Endometrium (tissue), 2 donors: ENCODE measurements at regions not wholly inside any gene's neighbourhood (a gene's known extent, or its start where the extent isn't known, plus 50 kb on each side); places are given as distances from the start of the nearest gene placed in this dataset.

Experiments used
- FAIRE-seq: peaks from 2 replicates; lab custom pipeline; 2012; peaks lifted over from hg19 to GRCh38; lab: Jason Lieb, UNC
- donor health status: control.
- donor health status: control.

DNA sequence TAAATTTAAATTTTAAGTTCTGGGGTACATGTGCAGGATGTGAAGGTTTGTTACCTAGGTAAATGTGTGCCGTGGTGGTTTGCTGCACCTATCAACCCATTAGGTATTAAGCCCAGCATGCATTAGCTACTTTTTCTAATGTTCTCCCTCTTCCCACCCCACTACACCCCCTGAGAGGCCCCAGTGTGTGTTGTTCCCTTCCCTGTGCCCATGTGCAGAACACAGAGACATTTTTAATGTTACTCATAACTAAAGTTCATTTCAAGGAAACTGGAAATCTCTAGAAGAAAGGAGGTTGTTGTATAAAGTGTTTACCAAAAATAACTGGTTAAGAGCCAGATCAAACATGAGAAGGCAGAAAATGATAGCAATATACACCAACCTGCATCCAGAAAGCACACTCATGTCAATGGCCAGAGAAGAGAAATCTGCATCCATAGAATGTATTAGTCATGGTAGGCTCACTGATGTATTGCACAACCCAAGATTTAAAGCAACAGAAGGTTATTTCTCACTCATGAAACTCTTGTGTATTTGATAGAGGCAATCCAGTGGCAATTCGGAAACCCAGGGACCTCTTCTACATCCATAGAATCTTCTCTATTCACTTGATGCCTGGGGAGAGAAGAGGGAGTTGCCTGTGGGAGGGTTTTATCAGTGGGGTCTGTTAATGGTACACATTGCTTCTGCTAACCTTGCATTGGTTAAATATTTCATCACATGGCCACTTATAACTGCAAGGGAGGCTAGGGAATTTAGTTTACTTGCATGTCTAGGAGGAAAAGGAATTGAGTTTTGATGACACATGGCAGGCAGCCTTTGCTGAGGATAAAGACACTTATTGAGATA, 321.9 kb upstream of the RASGRP1 start:
- no peak for FAIRE-seq

DNA sequence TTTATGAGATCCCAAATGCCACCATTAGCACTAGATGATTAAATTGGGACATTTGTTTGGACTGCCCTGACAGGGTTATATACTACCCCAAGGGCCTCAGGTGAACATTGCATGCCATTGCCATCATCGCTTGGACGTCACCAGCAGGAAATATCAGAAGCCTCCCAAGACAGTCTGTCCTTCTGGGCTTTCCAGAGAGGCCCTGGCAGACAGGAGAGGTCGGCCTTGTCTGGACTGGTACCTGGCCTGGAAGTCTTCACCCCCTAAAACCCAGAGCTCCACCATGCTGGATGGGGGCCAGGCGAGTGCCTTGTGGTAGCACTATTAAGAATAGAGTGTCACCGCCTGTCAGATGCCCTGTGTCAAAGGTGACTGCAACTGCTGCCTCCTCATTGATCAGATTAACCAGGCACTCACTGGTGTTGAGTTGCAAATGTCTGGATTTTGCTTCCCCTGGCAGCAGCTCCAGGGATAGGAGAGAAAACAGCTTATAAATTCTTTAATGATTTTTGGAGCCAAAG, 324.1 kb upstream of the RASGRP1 start:
- FAIRE-seq, result no peak

DNA sequence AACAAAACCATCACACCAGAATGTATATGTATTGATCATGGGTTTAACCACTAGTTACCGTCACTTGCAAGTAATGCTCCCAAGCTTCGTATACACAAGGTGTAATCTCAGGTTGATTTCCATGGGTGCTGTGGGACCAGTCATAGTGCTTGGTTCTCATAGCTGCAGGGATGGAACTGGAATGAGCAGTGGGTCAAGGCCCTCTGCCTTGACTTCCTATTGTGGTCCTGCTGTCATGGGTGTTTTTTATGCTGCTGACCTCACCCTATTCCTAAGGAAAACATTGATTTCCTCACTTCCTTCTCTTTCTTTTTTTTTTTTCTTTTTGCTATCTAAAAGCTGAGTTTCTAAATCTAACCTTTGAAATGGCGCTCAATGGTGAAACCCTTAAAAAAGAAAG, 325.6 kb upstream of the RASGRP1 start:
- no peak for FAIRE-seq

DNA sequence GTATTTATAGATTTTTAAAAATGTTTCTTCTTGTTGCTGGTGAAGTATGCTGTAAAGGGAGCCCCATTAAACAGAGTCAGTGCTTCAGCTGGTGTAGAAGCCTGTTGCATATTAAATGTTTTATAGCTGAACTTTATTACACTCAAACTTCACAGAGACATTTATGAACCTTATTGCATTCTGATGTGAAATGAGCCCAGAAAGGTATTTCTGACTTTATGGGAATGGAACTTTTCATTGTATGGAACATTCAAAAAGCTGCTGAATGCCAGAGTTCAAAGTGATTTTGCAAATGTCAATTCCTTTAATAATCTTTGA, 329.3 kb upstream of the RASGRP1 start:
- FAIRE-seq, result no peak

DNA sequence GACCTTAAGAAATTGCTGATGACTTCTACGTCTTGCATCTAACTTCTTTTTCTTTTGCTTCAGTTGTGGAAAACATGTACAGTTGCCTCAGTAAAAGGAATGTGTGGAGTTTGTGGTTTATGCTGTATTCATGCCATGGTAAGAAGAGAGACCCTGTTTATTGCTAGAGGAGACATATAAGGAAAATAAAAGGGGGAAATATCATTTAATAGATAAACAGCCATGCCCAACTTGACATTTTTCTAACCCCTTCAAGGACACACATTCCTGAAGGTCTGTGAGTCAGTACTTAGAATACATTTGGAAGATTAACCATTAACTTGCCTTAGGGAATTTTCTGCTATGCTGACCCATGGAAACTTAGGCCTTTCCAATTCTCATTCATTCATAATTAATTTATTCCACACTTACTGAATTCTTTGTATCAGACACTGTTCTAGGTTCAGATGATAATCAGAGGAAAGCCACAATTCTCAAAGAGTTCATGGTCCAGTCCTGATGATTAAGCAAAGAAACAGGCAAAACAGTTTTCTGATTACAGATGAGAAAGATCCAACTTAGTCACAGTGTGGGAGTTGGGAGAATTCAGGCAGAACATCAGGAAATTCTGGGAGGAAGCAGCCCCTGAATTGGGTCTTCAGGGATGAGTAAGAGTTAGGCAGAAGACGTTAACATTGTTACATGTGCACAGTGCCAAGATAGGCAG, 329.8 kb upstream of the RASGRP1 start:
- FAIRE-seq, result no peak

DNA sequence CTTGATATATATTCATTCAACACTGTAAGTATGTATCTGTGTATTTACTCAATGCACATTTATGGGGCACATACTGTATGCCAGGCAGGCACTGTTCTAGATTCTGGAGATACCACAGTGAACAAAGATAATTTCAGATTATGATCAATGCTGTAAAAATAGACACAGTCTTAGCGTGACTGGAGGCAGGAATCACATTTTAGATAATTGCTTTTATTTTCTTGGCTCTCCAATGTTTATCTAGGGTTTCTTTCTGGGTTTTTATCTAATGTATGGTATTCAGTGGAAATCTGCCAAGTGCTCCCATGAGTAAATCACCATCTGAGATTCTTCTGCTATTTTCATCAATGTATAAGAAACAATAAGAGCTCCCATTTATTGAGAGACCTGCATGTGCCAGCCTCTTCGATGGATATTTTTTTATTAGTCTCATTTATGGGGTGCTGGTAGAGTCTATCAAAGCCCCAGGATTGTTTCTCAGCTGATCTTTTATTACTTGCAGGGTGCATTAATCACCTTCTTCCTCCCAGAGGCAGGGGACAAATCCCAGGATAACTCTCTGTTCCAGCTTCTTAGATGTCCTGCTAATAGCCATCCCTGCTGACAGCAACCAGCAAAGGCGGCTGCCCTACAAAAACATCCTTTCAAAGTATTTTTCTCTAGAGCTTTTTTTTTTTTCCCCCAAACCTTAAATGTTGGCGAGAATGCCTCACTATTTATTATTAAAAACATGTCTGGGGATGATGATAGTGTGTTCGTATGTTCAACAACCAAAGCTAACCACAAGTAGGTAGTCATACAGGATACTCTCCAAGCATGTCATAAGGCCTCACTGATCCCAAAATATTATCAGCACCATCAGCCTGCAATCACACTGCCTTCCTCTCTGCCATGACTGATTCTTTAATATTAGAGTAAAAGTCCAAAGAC, 331.0 kb upstream of the RASGRP1 start:
- FAIRE-seq, result no peak

DNA sequence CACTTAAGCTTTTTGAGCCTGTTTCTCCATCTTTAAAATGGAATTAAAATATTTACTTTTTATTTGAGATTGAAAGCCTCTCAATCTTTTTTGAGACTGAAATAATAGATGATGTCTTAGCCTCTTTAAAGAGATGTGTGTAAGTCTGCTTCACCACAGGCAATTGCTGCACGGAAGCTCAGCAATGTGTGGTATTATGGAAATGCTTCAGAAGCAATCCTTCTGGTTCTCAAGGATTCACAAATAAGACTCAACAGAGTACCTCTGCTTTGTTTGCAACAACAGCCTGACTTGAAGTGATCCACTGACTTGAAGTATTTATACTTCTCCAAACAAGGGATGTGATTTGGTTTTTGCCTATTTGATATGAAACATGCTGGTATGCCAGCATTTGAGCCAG, 332.0 kb upstream of the RASGRP1 start:
- no peak for FAIRE-seq

DNA sequence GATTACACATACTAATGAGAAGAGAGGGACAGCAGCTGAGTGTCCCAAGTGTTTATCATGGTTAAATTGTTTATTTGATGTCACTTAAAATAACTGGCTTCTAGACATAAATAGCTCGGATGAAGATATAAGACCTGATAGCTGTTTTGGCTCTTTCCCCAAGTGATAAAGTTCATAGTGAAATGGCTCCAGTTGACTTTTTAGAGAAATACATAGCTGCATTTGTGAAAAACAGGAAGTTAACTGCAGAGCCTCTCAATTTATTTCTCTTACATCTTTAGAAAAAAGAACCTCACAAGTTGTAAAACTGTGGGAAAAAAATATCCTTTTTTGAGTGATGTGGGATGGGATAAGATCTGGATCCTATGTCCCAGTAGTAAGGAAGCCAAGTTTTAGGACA, 332.9 kb upstream of the RASGRP1 start:
- FAIRE-seq, result no peak

DNA sequence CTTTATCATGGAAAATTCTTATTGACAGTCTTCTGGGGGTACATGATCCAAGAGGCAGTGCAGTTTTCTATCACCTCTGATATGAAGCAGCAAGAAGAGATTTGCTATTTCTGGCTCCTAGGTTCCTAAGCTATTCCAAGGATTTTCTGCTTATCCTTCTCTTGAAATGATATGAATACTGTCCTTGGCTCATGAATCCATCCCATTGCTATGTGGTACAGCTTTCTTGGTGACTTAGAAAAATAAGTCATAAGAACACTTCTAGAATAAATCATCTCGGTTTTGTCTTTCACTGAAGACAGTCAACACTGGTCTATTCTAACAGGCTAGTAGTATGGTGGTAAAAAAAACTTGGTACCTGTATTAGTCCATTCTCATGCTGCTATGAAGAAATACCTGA, 333.6 kb upstream of the RASGRP1 start:
- no peak for FAIRE-seq

DNA sequence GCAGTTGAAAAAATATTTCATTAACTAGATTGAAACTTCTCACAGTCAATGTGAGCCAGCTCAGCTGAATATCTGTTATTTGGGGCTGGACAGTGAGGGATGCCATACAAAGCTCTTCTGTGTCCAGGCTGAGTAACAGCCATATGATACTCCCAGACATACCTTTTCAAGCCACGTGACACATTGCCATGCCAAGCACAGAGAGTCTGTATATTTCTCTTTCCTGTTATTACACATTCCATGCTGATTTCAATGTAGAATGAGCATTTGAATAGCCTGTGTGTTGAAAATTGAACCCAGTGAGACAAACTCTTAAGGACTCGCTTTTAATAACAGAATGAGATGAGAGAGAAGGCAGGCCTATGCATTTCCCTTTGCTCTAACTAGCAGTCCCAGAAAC, 334.7 kb upstream of the RASGRP1 start:
- FAIRE-seq, result no peak

DNA sequence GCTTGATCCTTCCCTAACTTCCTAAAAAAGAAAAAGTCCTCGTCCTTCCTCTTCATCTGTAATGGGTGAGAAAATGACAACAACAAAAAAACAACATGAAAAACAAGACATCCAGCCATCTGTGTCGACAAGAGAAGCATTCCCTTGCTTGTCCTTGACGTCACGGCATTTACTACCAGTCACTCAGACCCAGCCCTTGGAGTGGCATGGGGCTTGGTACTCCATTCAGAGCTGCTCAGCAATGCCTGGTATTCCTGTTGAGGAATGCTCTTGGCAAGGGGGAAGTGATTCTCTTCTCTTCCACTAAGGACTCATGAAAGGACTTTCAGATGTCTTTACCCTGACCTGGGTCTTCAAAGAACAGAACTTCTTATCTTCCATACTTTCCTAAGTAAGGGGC, 339.7 kb upstream of the RASGRP1 start:
- no peak for FAIRE-seq

DNA sequence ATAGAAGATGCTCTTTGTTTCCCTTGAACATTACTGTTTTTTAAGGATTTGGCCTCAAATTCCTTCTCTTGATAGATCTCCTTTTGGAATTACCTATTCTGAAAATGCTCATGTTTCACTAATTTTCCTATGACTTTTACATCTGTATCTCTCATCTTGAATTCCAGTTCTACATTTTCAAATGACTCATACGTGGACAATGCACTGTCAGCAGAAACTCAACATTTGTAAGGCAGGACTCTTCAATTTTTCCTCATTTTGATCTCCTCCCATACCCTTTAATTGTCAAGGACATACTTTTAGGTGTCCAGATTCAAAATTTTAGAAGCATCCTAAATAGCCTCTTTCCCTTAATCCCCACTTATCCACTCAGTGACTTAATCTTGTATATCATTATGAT, 341.0 kb upstream of the RASGRP1 start:
- FAIRE-seq, result no peak

DNA sequence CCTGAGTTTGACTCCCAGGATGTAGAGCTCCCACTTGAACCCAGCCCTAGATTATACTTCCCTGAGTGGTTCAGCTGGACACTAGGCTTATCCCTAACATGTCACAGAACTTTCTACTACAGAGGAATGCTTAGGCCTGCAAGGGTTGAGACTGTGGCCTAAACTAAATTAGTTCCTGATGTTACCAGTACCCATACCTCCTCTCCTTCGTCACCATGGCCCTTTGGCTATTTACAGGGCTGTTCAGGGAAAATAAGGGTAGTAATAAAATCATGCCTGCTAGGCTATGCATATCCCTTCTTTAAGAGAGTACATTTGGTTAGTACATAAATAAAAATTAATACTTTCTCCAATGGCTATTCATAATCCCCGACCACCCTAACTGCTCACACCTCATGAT, 356.4 kb upstream of the RASGRP1 start:
- no peak for FAIRE-seq

DNA sequence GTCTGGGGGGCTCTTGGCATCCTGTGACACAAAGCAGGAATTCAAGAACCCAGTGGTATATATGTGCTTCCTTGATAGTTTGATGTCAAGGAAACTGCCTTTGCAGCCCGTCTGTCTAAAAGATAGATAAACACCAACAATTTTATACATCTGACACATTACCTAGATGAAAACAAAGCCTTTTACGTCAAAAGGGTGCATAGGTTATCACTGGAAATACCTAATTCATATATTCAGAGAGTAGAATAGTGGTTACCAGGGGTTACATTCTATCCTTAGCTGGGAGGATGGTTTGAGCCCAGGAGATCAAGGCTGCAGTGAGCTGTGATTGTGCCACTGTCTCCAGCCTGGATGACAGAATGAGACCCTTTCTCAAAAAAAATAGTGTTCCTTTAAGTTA, 356.9 kb upstream of the RASGRP1 start:
- FAIRE-seq, result no peak

DNA sequence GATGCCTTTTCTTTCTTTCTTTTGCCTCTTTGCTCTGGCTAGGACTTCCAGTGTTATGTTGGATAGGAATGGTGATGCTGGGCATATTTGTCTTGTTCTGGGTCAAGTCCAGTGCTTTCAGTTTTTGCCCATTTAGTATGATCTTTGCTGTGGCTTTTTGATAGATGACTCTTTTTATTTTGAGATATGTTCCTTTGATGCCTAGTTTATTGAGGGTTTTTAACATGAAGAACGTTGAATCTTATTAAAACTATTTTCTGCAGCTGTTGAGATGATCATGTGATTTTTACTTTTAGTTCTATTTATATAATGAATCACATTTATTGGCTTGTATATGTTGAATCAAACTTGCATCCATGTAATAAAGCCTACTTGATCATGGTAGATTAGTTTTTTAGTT, 363.8 kb upstream of the RASGRP1 start:
- FAIRE-seq, result no peak

DNA sequence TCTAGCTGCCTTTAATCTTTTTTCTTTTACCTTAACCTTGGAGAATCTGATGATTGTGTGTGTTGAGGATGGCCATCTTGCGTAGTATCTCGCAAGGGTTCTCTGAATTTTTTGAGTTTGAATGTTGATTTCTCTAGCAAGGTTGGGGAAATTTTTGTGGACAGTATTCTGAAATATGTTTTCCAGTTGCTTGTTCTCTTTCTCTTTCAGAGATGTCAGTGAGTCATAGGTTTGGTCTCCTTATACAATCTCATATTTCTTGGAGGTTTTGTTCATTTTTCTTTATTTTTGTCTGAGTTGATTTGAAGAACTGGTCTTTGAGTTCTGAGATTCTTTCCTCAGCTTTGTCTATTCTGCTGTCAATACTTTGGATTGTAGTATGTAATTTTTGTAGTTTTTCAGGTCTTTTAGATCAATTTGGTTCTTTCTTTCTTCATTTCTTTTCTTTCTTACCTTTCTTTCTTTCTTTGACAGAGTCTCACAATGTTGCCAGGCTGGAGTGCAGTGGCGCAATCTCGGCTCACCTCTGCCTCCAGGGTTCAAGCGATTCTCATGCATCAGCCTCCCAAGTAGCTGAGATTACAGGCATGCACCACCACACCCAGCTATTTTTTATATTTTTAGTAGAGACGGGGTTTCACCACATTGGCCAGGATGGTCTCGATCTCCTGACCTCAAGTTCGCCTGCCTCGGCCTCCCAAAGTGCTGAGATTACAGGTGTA, 366.4 kb upstream of the RASGRP1 start:
- no peak for FAIRE-seq

DNA sequence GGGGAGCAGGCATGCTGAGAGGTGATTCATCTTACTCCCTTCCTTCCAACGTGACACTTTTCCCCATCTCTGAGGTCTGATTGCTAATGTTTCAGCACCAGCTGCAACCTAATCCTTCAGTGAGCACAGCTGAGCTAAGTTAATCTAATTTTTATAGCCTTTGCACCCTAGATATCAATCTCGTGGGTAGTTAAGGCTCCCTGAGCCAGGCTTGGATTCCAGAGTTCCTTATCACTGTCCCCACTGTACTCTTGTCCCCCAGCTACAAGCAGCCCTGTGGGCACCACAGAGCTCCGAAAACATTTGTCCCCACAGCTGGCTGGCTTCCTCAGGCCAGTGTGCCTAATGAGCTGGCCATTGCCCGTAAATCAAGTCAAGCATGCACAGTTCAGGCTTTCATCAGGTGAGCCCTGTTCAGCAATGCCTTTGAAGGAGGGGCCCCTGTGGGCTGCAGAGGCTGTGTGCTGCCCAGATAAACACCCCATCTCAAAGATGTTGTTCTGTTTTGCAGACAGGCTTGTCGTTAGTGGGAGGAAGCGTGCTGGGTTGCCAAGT, 376.9 kb upstream of the RASGRP1 start:
- FAIRE-seq, result no peak

DNA sequence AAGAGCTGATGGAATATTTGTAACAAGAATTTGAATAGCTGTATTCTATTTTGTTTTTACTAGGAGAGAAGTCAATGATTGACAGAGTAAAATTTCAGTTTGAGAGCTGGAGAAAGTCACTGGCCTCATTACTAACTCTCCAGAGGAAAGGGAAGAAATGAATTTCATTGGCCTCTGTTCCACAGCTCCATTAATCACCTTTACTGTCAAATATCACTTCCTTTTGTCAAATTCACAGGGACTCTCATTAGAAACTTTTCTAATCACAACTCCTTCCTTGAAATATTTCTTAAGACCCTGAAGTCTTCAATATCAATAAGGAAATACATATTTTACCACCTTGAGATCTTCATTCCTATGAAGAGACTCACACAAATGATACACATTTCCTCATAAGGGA, 379.9 kb upstream of the RASGRP1 start:
- FAIRE-seq, result no peak

DNA sequence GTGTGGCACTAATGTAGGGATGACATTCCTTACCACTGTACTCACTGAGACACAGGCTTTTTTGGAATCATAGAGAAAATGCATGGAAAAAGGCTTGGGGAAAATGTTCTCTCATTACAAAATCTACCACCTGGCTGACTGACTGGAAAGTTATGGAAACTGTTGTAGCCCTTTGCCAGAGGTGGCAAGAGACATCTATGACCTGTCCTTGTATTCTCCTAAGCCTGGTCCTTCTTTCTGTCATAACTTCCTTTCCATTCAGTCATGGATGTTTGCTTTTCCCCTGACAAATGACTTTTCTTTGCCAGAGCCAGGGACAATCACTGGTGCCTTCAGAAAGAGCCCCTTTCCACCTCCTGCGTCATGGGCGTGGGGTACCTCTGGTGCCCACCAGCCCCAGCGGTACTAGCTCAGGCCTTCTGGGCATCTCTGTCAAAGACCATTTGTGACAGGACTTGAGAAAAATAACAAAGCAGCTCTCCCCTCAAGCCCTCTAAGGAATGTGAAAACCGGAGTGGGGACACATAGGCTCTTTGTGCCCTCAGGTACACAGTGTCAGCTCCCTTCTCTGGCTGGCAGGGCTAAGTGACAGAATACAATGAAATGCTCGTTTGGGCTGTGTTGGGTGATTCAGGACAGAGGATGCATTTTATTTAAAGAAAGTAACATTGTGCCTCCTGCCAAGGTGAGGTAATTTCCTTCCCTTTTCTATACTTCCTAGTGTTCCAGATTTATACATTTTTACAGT, 381.1 kb upstream of the RASGRP1 start:
- no peak for FAIRE-seq

DNA sequence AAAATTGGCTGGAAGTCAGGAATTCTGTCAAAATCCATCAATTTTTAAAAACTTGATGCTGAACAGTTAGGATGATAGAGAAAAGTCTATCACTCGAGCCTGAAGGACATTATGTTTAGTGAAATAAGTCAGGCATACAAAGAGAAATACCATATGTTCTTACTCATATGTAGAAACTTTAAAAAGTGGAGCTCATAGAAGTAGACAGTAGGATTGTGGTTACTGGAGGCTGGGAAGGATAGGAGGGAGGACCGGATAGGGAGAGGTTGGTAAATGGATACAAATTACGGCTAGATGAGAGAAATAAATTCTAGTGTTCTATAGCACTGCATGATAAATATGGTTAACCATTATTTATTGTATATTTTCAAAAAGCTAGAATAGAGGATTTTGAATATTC, 389.5 kb upstream of the RASGRP1 start:
- no peak for FAIRE-seq

DNA sequence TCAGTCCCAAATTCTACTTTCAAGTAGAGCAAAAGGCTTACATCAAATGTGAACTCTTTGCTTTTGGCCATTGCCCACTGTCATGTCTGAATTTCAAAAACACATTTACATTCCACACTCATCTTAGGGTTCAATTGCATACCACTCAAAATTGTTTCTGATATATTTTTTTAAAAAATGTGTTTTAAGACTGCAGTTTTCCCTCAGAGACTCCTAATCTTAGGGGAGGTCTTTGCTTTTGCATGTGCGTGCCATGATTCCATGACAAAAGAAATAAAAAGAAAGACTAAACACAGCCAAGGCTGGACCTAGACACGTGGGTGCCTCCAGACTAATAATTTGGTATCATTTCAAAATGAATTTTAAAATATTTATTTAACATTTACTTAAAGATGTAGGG, 396.8 kb upstream of the RASGRP1 start:
- FAIRE-seq, result no peak
